ENCODE measurements at regions not wholly inside any gene's neighbourhood (a gene's known extent, or its start where the extent isn't known, plus 50 kb on each side); places are given as distances from the start of the nearest gene placed in this dataset.

GRCh38 chr1:4003846-4004505 is 103.9 kb upstream of the C1orf174 start:
- intact Hi-C loops (cut with DNase I; ENCODE audit: low total_unique reads), result no loop called here
- Histone ChIP-seq H3K27ac (no peak overlapping the region), H3K36me3 (no peaks in the 10 kb centered on the region), H3K4me1 (no peaks in the 10 kb centered on the region), H3K4me3 (no peak overlapping the region), H3K9me3 (peaks cover 0 to 17% (median 10%) of the 10 kb centered on the region in 4 donors), H3K27me3 (peaks cover 0 to 50% (median 10%) of the 10 kb centered on the region in 3 donors)
- TF ChIP-seq EP300 (IDR thresholded peaks at IDR 0.05), result no peak
- TF ChIP-seq CTCF (IDR thresholded peaks at IDR 0.05), result no peak
- TF ChIP-seq POLR2AphosphoS5 (IDR thresholded peaks at IDR 0.05), result no peak
- no peak for TF ChIP-seq POLR2A (IDR thresholded peaks at IDR 0.05)
- WGBS, 5 donors, result 77 to 81% (median 80%) methylated on average over 20 of the region's 20 CpGs
- no peak for DNase-seq

- intact Hi-C loops (cut with DNase I; ENCODE audit: low total_unique reads), result no loop called here
- H3K27me3 ChIP-seq, result peaks cover 0 to 43% (median 6%) of the 10 kb centered on the region in 3 donors
- peaks cover 0 to 17% (median 10%) of the 10 kb centered on the region in 4 donors for H3K9me3 ChIP-seq
- no peaks in the 10 kb centered on the region for H3K4me1 ChIP-seq
- no peak for DNase-seq
- 75 to 80% (median 79%) methylated on average over 16 to 17 of the region's 17 CpGs for WGBS, 5 donors
- no peak overlapping the region for H3K27ac ChIP-seq
- no peak for TF ChIP-seq EP300 (IDR thresholded peaks at IDR 0.05)
- TF ChIP-seq CTCF (IDR thresholded peaks at IDR 0.05), result no peak
- TF ChIP-seq POLR2AphosphoS5 (IDR thresholded peaks at IDR 0.05), result no peak
- TF ChIP-seq POLR2A (IDR thresholded peaks at IDR 0.05), result no peak
- no peak overlapping the region for H3K4me3 ChIP-seq
- H3K36me3 ChIP-seq, result no peaks in the 10 kb centered on the region
Measured at GRCh38 chr1:4004635-4005430, 104.8 kb upstream of the C1orf174 start.

GRCh38 chr1:4005431-4005830 is 105.4 kb upstream of the C1orf174 start:
- Histone ChIP-seq H3K4me3 (no peak overlapping the region), H3K27ac (no peak overlapping the region), H3K27me3 (peaks cover 0 to 41% (median 4%) of the 10 kb centered on the region in 3 donors), H3K36me3 (no peaks in the 10 kb centered on the region), H3K4me1 (no peaks in the 10 kb centered on the region), H3K9me3 (peaks cover 0 to 17% (median 10%) of the 10 kb centered on the region in 4 donors)
- WGBS, 5 donors, result 68 to 80% (median 77%) methylated on average over 5 to 6 of the region's 6 CpGs
- intact Hi-C loops (cut with DNase I; ENCODE audit: low total_unique reads), result no loop called here
- DNase-seq, result no peak
- no peak for TF ChIP-seq CTCF (IDR thresholded peaks at IDR 0.05)
- no peak for TF ChIP-seq EP300 (IDR thresholded peaks at IDR 0.05)
- TF ChIP-seq POLR2AphosphoS5 (IDR thresholded peaks at IDR 0.05), result no peak
- no peak for TF ChIP-seq POLR2A (IDR thresholded peaks at IDR 0.05)

- 74 to 84% (median 76%) methylated on average over 7 of the region's 7 CpGs for WGBS, 5 donors
- intact Hi-C loops (cut with DNase I; ENCODE audit: low total_unique reads), result no loop called here
- TF ChIP-seq POLR2AphosphoS5 (IDR thresholded peaks at IDR 0.05) (no peak), EP300 (IDR thresholded peaks at IDR 0.05) (no peak), CTCF (IDR thresholded peaks at IDR 0.05) (no peak), POLR2A (IDR thresholded peaks at IDR 0.05) (no peak)
- Histone ChIP-seq H3K36me3 (no peaks in the 10 kb centered on the region), H3K9me3 (peaks cover 0 to 17% (median 10%) of the 10 kb centered on the region in 4 donors), H3K27ac (no peak overlapping the region), H3K4me3 (no peak overlapping the region), H3K4me1 (no peaks in the 10 kb centered on the region), H3K27me3 (peaks cover 0 to 36% (median 0%) of the 10 kb centered on the region in 3 donors)
- no peak for DNase-seq
Measured at GRCh38 chr1:4006676-4007374, 106.8 kb upstream of the C1orf174 start.
